Transverse colon (tissue), 4 donors: ENCODE measurements at regions not wholly inside any gene's neighbourhood (a gene's known extent, or its start where the extent isn't known, plus 50 kb on each side); places are given as distances from the start of the nearest gene placed in this dataset.

Experiments used
- DNase-seq: peaks from one replicate; pipeline ENCODE4 v3.0.0-alpha.2; 2019
- H3K27ac ChIP-seq, 4 donors: fragments of 200-600 bp; sonication (generic); 2 replicates each; pipeline ENCODE4 v1.5.1; 2016 to 2018; ENCODE audit warnings: inconsistent platforms in 4 of 4
- H3K27me3 ChIP-seq: fragments of 200-600 bp; sonication (generic); 2 replicates; pipeline ENCODE4 v1.5.1; 2017; ENCODE audit warnings: inconsistent platforms
- H3K36me3 ChIP-seq, 4 donors: fragments of 200-600 bp; sonication (generic); 2 replicates each; pipeline ENCODE4 v1.5.1; 2017 to 2019; ENCODE audit warnings: inconsistent platforms in 4 of 4
- H3K4me1 ChIP-seq, 4 donors: fragments of 200-600 bp; sonication (generic); 2 replicates each; pipeline ENCODE4 v1.5.1; 2017 to 2020; ENCODE audit warnings: inconsistent platforms in 4 of 4
- H3K4me3 ChIP-seq, 4 donors: fragments of 200-600 bp; sonication (generic); 1 replicate in 1 of 4; 2 replicates in 3 of 4; pipeline versions ENCODE4 v1.5.1 to v1.6.1; 2017 to 2019; ENCODE audit warnings: inconsistent platforms in 4 of 4
- H3K9me3 ChIP-seq, 2 donors: fragments of 200-600 bp; sonication (generic); 2 replicates each; pipeline ENCODE4 v1.5.1; 2017 to 2019; ENCODE audit warnings: inconsistent platforms in 2 of 2
- EP300 ChIP-seq: sonication (generic); formaldehyde crosslinking; IDR thresholded peaks from one replicate; pipeline ENCODE4 v1.6.1; 2017; ENCODE audit warnings: antibody characterized with exemption, low read depth
- POLR2A ChIP-seq: fragments of 450-650 bp; IDR thresholded peaks from one replicate; pipeline ENCODE4 v1.6.1; 2016; ENCODE audit warnings: antibody characterized with exemption, mild to moderate bottlenecking, moderate library complexity
- POLR2AphosphoS5 ChIP-seq, 3 donors: sonication (generic); formaldehyde crosslinking; IDR thresholded peaks; one replicate each; pipeline ENCODE4 v1.6.1; 2016; ENCODE audit warnings: antibody characterized with exemption in 3 of 3
- WGBS, 2 donors: methylation state at CpG; one replicate each; pipeline ENCODE4 v1.1.5; 2018; ENCODE audit warnings: low coverage in 1 of 2; 5-methylcytosine and 5-hydroxymethylcytosine counted together
- in situ Hi-C, 4 donors: fragments of 200-750 bp; cut with MboI; loops; one replicate each; pipeline versions ENCODE4 v1.15.0 to v1.15.1; 2017; ENCODE audit warnings: low sequenced_read_pairs in 3 of 4, low pct_ligation_motif_present in 1 of 4, low pct_unique_long_range_greater_than_20kb in 1 of 4
- intact Hi-C: fragments of 100-400 bp; cut with DNase I; formaldehyde crosslinking; loops from one replicate; pipeline ENCODE4 v1.15.1; 2023; ENCODE audit warnings: low total_unique reads
- TF ChIP-seq, protein P1 (sequence below), 5 experiments: fragments of 200-600 bp in 3 of 5; fragments of 450-650 bp in 2 of 5; sonication (generic) in 3 of 5; IDR thresholded peaks; 1 replicate in 2 of 5; 2 replicates in 3 of 5; pipeline ENCODE4 v1.5.1; 2016 to 2017; ENCODE audit warnings: antibody characterized with exemption in 5 of 5, inconsistent platforms in 3 of 5, mild to moderate bottlenecking in 2 of 5, moderate library complexity in 1 of 5

DNA sequence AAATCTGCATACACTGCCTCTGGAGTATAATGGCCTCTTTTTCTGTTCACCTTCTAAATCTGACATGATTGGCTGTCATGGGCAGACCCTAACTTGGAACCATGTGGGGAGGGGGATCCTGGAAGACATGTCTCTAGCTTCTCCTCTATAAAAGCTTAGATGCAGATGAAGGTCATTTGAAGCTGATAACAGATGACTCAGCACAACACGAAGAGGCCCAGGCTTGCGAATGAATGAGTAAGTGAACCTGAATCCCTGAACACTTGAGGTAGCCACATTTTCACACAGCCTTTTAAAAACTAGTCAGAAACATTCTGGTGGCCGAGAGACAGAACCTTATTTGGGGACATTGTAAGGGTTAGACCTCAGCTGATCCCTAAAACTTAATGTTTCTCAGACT lies 282.6 kb downstream of the ELAVL2 start:
- H3K4me3 ChIP-seq: no peak overlapping the region
- H3K9me3 ChIP-seq: no peaks in the 10 kb centered on the region
- no peak overlapping the region for H3K27ac ChIP-seq
- no peak for TF ChIP-seq EP300
- no peak for TF ChIP-seq POLR2A
- no peak for TF ChIP-seq POLR2AphosphoS5 (IDR thresholded peaks at IDR 0.05)
- TF ChIP-seq, protein P1, sequence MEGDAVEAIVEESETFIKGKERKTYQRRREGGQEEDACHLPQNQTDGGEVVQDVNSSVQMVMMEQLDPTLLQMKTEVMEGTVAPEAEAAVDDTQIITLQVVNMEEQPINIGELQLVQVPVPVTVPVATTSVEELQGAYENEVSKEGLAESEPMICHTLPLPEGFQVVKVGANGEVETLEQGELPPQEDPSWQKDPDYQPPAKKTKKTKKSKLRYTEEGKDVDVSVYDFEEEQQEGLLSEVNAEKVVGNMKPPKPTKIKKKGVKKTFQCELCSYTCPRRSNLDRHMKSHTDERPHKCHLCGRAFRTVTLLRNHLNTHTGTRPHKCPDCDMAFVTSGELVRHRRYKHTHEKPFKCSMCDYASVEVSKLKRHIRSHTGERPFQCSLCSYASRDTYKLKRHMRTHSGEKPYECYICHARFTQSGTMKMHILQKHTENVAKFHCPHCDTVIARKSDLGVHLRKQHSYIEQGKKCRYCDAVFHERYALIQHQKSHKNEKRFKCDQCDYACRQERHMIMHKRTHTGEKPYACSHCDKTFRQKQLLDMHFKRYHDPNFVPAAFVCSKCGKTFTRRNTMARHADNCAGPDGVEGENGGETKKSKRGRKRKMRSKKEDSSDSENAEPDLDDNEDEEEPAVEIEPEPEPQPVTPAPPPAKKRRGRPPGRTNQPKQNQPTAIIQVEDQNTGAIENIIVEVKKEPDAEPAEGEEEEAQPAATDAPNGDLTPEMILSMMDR (IDR thresholded peaks at IDR 0.05): no peak
- in situ Hi-C loops: no loop called here
- H3K27me3 ChIP-seq: no peaks in the 10 kb centered on the region
- no peaks in the 10 kb centered on the region for H3K36me3 ChIP-seq
- H3K4me1 ChIP-seq: no peaks in the 10 kb centered on the region
- intact Hi-C loops: no loop called here
- DNase-seq: no peak
- 71 to 79% methylated on average over 1 to 3 of the region's 3 CpGs for WGBS, 2 donors

DNA sequence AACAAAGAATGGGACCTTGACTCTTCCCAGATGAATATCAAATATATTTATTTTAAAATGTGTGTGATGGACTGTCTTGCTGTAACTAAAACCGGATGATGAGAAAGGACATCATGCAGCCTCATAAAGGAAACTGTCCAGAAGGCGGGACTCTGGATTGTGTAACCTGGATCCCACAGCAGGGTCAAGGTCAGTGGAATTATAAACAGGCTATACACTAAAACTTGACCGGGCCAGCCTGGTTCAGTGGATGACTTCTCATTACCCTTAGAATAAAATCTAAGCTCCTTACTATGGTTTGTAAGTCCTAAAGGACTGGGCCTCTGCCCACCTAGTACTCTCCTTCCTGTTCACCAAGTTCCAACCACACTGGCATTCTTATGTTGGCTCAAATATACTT lies 280.3 kb downstream of the ELAVL2 start:
- in situ Hi-C loops: no loop called here
- Histone ChIP-seq H3K36me3 (no peaks in the 10 kb centered on the region), H3K9me3 (no peaks in the 10 kb centered on the region), H3K27ac (no peak overlapping the region), H3K4me1 (no peaks in the 10 kb centered on the region), H3K4me3 (no peak overlapping the region), H3K27me3 (no peaks in the 10 kb centered on the region)
- TF ChIP-seq POLR2A (no peak), POLR2AphosphoS5 (IDR thresholded peaks at IDR 0.05) (no peak), EP300 (no peak)
- TF ChIP-seq, protein P1 (IDR thresholded peaks at IDR 0.05): no peak
- no peak for DNase-seq
- WGBS, 2 donors: 55 to 82% methylated on average over 2 to 3 of the region's 3 CpGs
- intact Hi-C loops: no loop called here

DNA sequence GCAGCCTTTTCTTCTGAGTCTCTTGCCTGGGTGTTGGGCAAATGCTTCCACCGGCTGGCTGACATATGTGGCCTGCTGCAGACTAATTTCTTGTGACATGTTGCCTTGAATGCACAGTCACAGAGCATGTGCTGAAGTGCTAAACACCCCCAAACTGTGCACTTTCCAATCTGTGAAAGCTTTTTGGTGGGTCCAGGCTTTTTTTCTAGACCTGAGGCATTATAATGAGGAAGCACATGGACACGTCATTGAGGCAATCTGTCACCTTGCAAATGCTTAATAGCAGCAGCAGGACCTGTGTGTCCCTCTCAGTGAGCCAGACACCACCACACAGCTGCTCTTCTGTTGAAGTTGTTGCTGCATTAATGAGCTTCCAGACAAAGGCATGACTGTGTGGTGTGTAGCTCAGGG lies 274.7 kb downstream of the ELAVL2 start:
- H3K27me3 ChIP-seq: no peaks in the 10 kb centered on the region
- no peaks in the 10 kb centered on the region for H3K4me1 ChIP-seq

DNA sequence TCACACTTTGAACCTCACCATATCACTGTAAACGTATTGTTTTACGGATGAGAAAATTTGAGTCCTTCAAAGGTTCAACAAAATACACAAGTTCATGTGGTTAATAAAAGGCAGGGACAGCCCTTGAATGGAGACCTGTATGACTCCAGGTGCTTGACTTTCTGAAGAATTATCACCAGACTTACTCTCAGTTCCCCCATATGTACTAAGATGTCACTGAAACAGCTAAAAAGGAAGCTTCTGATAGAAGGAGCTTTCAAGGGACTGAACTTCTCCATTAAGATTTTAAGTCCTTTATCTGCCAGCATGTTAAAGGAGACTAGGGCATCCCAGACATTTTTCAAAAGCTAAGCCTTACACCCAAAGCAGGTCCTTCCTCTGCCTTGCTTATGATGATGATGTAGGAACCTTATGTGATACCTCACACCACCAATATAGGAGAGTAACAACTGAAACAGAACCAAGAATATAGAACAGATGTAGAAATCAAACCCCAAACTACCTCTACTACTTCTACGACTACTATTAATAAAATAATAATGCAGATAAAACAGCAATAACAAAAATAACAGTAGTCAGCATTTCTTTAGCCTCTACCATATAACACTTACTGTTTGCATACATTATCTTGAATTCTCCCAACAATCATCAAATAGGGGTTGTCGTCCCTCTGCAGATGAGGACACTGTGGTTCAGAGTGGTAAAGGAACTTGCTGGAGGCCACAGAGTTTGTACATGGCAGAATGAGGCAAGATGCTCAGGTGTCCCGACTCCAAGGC lies 273.9 kb downstream of the ELAVL2 start:
- no peak overlapping the region for H3K27ac ChIP-seq
- no peak overlapping the region for H3K4me3 ChIP-seq
- no peaks in the 10 kb centered on the region for H3K4me1 ChIP-seq
- H3K36me3 ChIP-seq: no peaks in the 10 kb centered on the region
- TF ChIP-seq EP300 (no peak), POLR2AphosphoS5 (IDR thresholded peaks at IDR 0.05) (no peak), POLR2A (no peak)
- TF ChIP-seq, protein P1 (IDR thresholded peaks at IDR 0.05): no peak
- in situ Hi-C loops (no loop called here), intact Hi-C loops (no loop called here)
- DNase-seq: no peak
- WGBS, 2 donors: 47 to 59% methylated on average over 3 to 5 of the region's 5 CpGs
- no peaks in the 10 kb centered on the region for H3K9me3 ChIP-seq
- no peaks in the 10 kb centered on the region for H3K27me3 ChIP-seq

More for the DNA sequence above, 274.7 kb downstream of the ELAVL2 start:
- TF ChIP-seq, protein P1 (IDR thresholded peaks at IDR 0.05): no peak
- TF ChIP-seq POLR2A (no peak), POLR2AphosphoS5 (IDR thresholded peaks at IDR 0.05) (no peak), EP300 (no peak)
- intact Hi-C loops (no loop called here), in situ Hi-C loops (no loop called here)
- H3K4me3 ChIP-seq: no peak overlapping the region
- H3K9me3 ChIP-seq: no peaks in the 10 kb centered on the region
- no peak for DNase-seq
- H3K27ac ChIP-seq: no peak overlapping the region
- H3K36me3 ChIP-seq: no peaks in the 10 kb centered on the region
- WGBS, 2 donors: 80 to 100% methylated on average over 1 to 2 of the region's 2 CpGs
